CD14-positive monocyte (primary cell): ENCODE measurements at regions not wholly inside any gene's neighbourhood (a gene's known extent, or its start where the extent isn't known, plus 50 kb on each side); places are given as distances from the start of the nearest gene placed in this dataset.

Source experiments
- DNase-seq, 3 donors: peaks; one replicate each; pipeline ENCODE4 v3.0.0-alpha.2; 2011 to 2022
- H2AFZ ChIP-seq: 2 replicates; pipeline ENCODE4 v1.6.0; 2012; ENCODE audit warnings: mild to moderate bottlenecking, low read depth, low read length, inconsistent platforms; ENCODE audit not compliant: insufficient read depth, poor library complexity, severe bottlenecking
- H3K27ac ChIP-seq, 2 donors: 1 replicate in 1 of 2; 2 replicates in 1 of 2; pipeline ENCODE4 v1.5.1; 2012 to 2013; ENCODE audit warnings: low read length in 2 of 2, control low read depth in 1 of 2, inconsistent platforms in 1 of 2, low read depth in 1 of 2, mild to moderate bottlenecking in 1 of 2
- H3K27me3 ChIP-seq, 2 donors: one replicate each; pipeline versions ENCODE4 v1.6.0 to v1.6.1; 2011 to 2013; ENCODE audit warnings: low read length in 2 of 2; ENCODE audit not compliant: control insufficient read depth in 2 of 2, insufficient read depth in 2 of 2
- H3K36me3 ChIP-seq, 2 donors: replicated peaks in 1 of 2; 1 replicate in 1 of 2; 2 replicates in 1 of 2; pipeline versions ENCODE4 v1.5.1 to v1.6.1; 2012 to 2013; ENCODE audit warnings: low read length in 2 of 2, control low read depth in 1 of 2, inconsistent platforms in 1 of 2, mild to moderate bottlenecking in 1 of 2; ENCODE audit not compliant: insufficient read depth in 2 of 2, control insufficient read depth in 1 of 2
- H3K4me1 ChIP-seq, 2 donors: 1 replicate in 1 of 2; 2 replicates in 1 of 2; pipeline versions ENCODE4 v1.5.1 to v1.6.1; 2012 to 2013; ENCODE audit warnings: low read length in 2 of 2, control low read depth in 1 of 2, inconsistent platforms in 1 of 2, mild to moderate bottlenecking in 1 of 2, moderate library complexity in 1 of 2; ENCODE audit not compliant: insufficient read depth in 2 of 2, control insufficient read depth in 1 of 2
- H3K4me2 ChIP-seq: replicated peaks from 2 replicates; pipeline ENCODE3; 2012; ENCODE audit warnings: low read length, moderate library complexity, mild to moderate bottlenecking; ENCODE audit not compliant: poor library complexity, severe bottlenecking; ENCODE audit errors: extremely low read depth
- H3K4me3 ChIP-seq, 3 experiments: fragments of 200-600 bp in 1 of 3; sonication (generic) in 1 of 3; replicated peaks in 1 of 3; 1 replicate in 2 of 3; 2 replicates in 1 of 3; pipeline ENCODE4 v1.5.1; 2011 to 2013; ENCODE audit warnings: low read length in 3 of 3, mild to moderate bottlenecking in 3 of 3, control low read depth in 2 of 3, low read depth in 2 of 3, inconsistent platforms in 1 of 3, moderate library complexity in 1 of 3
- H3K79me2 ChIP-seq: 2 replicates; pipeline ENCODE4 v1.6.0; 2012; ENCODE audit warnings: mild to moderate bottlenecking, control low read depth, inconsistent platforms, low read length, moderate library complexity; ENCODE audit not compliant: insufficient read depth
- H3K9ac ChIP-seq: 2 replicates; pipeline ENCODE4 v1.6.0; 2017; ENCODE audit warnings: low read length, mild to moderate bottlenecking; ENCODE audit not compliant: insufficient read depth, poor library complexity, severe bottlenecking
- H3K9me3 ChIP-seq, 2 donors: replicated peaks in 1 of 2; 1 replicate in 1 of 2; 2 replicates in 1 of 2; pipeline versions ENCODE4 v1.5.1 to v1.6.1; 2012 to 2013; ENCODE audit warnings: low read length in 2 of 2, control low read depth in 1 of 2; ENCODE audit not compliant: control insufficient read depth in 1 of 2, insufficient read depth in 1 of 2
- H4K20me1 ChIP-seq: 2 replicates; pipeline ENCODE4 v1.6.0; 2012; ENCODE audit warnings: mild to moderate bottlenecking, low read length, control low read depth, moderate library complexity; ENCODE audit not compliant: insufficient read depth
- H3K27ac Mint-ChIP-seq, 7 donors: one replicate each; pipeline ENCODE4 v1.8.0; 2020; ENCODE audit warnings: mild to moderate bottlenecking in 7 of 7, mixed read lengths in 7 of 7, moderate library complexity in 6 of 7, inconsistent platforms in 2 of 7
- H3K27me3 Mint-ChIP-seq, 3 donors: one replicate each; pipeline ENCODE4 v1.8.0; 2021 to 2022; ENCODE audit warnings: low read depth in 3 of 3, mild to moderate bottlenecking in 3 of 3, mixed read lengths in 3 of 3, moderate library complexity in 3 of 3, inconsistent platforms in 1 of 3
- H3K36me3 Mint-ChIP-seq, 2 donors: one replicate each; pipeline ENCODE4 v1.8.0; 2020; ENCODE audit warnings: mixed read lengths in 2 of 2, inconsistent platforms in 1 of 2, mild to moderate bottlenecking in 1 of 2
- H3K4me1 Mint-ChIP-seq: one replicate; pipeline ENCODE4 v1.8.0; 2020; ENCODE audit warnings: mild to moderate bottlenecking, mixed read lengths
- H3K4me3 Mint-ChIP-seq, 2 donors: one replicate each; pipeline ENCODE4 v1.8.0; 2020; ENCODE audit warnings: mild to moderate bottlenecking in 2 of 2, mixed read lengths in 2 of 2, moderate library complexity in 1 of 2
- H3K9me3 Mint-ChIP-seq, 7 donors: one replicate each; pipeline ENCODE4 v1.8.0; 2020 to 2022; ENCODE audit warnings: mixed read lengths in 7 of 7, mild to moderate bottlenecking in 6 of 7, moderate library complexity in 6 of 7, inconsistent platforms in 2 of 7
- CTCF ChIP-seq: fragments of 200-600 bp; IDR thresholded peaks from one replicate; pipeline ENCODE4 v1.8.0; 2022; ENCODE audit warnings: antibody characterized with exemption, mild to moderate bottlenecking
- WGBS: methylation state at CpG from one replicate; pipeline ENCODE4 v1.1.5; 2013; ENCODE audit warnings: missing lambda C conversion rate; ENCODE audit not compliant: insufficient coverage; 5-methylcytosine and 5-hydroxymethylcytosine counted together
- intact Hi-C, 2 donors: fragments of 100-400 bp; cut with micrococcal nuclease; formaldehyde crosslinking; loops; one replicate each; pipeline versions ENCODE4 v1.15.0 to v1.15.1; 2023

GRCh38 chr13:79745081-79745480 is 264.1 kb downstream of the NDFIP2 start:
- Mint-ChIP-seq H3K36me3 (no peaks in the 10 kb centered on the region), H3K27ac (no peak overlapping the region), H3K4me3 (no peak overlapping the region), H3K27me3 (peaks cover 0 to 4% (median 1%) of the 10 kb centered on the region in 3 donors), H3K4me1 (no peaks in the 10 kb centered on the region), H3K9me3 (peaks cover 0 to 4% (median 0%) of the 10 kb centered on the region in 7 donors)
- intact Hi-C loops, result no loop called here
- Histone ChIP-seq H3K27me3 (no peaks in the 10 kb centered on the region), H3K9me3 (no peaks in the 10 kb centered on the region), H3K27ac (no peak overlapping the region), H2AFZ (no peak overlapping the region), H4K20me1 (no peaks in the 10 kb centered on the region), H3K79me2 (no peaks in the 10 kb centered on the region), H3K4me1 (no peaks in the 10 kb centered on the region), H3K4me2 (no peak overlapping the region), H3K4me3 (no peak overlapping the region), H3K36me3 (no peaks in the 10 kb centered on the region), H3K9ac (no peak overlapping the region)
- WGBS, result 83% methylated on average over 1 of the region's 2 CpGs
- TF ChIP-seq CTCF, result no peak
- DNase-seq, result no peak

GRCh38 chr13:79742923-79743322 is 262.0 kb downstream of the NDFIP2 start:
- Histone ChIP-seq H2AFZ (no peak overlapping the region), H3K4me3 (no peak overlapping the region), H3K79me2 (no peaks in the 10 kb centered on the region), H4K20me1 (no peaks in the 10 kb centered on the region), H3K9ac (no peak overlapping the region), H3K4me1 (no peaks in the 10 kb centered on the region), H3K27me3 (no peaks in the 10 kb centered on the region), H3K9me3 (no peaks in the 10 kb centered on the region), H3K36me3 (no peaks in the 10 kb centered on the region), H3K27ac (no peak overlapping the region), H3K4me2 (no peak overlapping the region)
- intact Hi-C loops, result no loop called here
- no peak for TF ChIP-seq CTCF
- H3K4me1 Mint-ChIP-seq, result no peaks in the 10 kb centered on the region
- H3K27me3 Mint-ChIP-seq, result peaks cover 0 to 6% (median 1%) of the 10 kb centered on the region in 3 donors
- no peak overlapping the region for H3K4me3 Mint-ChIP-seq
- WGBS, result 100% methylated on average over 3 of the region's 3 CpGs
- H3K36me3 Mint-ChIP-seq, result no peaks in the 10 kb centered on the region
- DNase-seq, result no peak
- peaks cover 0 to 3% (median 0%) of the 10 kb centered on the region in 7 donors for H3K9me3 Mint-ChIP-seq
- no peak overlapping the region for H3K27ac Mint-ChIP-seq
